Activated T-helper 2 cell treated with anti-CD3 and anti-CD28 coated beads, Interferon-gamma antibody, Interleukin-2, Interleukin-4, amounts not matched to agents 10 μg/mL and 5 μg/mL and 100 μg/mL, durations not matched to agents 14 hours and 24 hours and 36 hours (primary cell): ENCODE measurements at regions not wholly inside any gene's neighbourhood (a gene's known extent, or its start where the extent isn't known, plus 50 kb on each side); places are given as distances from the start of the nearest gene placed in this dataset.

Experiments used
- DNase-seq: peaks from one replicate; pipeline ENCODE4 v3.0.0; 2021; ENCODE audit warnings: low spot score
- H3K27ac Mint-ChIP-seq: one replicate; pipeline ENCODE4 v1.8.0; 2021; ENCODE audit warnings: mixed read lengths
- H3K27me3 Mint-ChIP-seq: one replicate; pipeline ENCODE4 v1.8.0; 2021; ENCODE audit warnings: low read depth, mixed read lengths
- H3K36me3 Mint-ChIP-seq: one replicate; pipeline ENCODE4 v1.8.0; 2021; ENCODE audit warnings: low read depth, mixed read lengths
- H3K4me1 Mint-ChIP-seq: one replicate; pipeline ENCODE4 v1.8.0; 2021; ENCODE audit warnings: low read depth, mixed read lengths
- H3K4me3 Mint-ChIP-seq: one replicate; pipeline ENCODE4 v1.8.0; 2021; ENCODE audit warnings: low read depth, mild to moderate bottlenecking, moderate library complexity, mixed read lengths
- H3K9me3 Mint-ChIP-seq: one replicate; pipeline ENCODE4 v1.8.0; 2021; ENCODE audit warnings: mixed read lengths
- intact Hi-C: fragments of 100-400 bp; cut with micrococcal nuclease; formaldehyde crosslinking; loops from one replicate; pipeline ENCODE4 v1.15.1; 2023

GRCh38 chr2:8627019-8627691 is 54.7 kb upstream of the ID2 start:
- H3K27me3 Mint-ChIP-seq = peaks cover 13% of the 10 kb centered on the region
- H3K9me3 Mint-ChIP-seq = no peaks in the 10 kb centered on the region
- H3K27ac Mint-ChIP-seq = no peak overlapping the region
- no peaks in the 10 kb centered on the region for H3K36me3 Mint-ChIP-seq
- H3K4me3 Mint-ChIP-seq = no peak overlapping the region
- intact Hi-C loops = no loop called here
- no peak for DNase-seq
- peaks cover 5% of the 10 kb centered on the region for H3K4me1 Mint-ChIP-seq

GRCh38 chr2:8627692-8628085 is 54.2 kb upstream of the ID2 start:
- Mint-ChIP-seq H3K27me3 (peaks cover 9% of the 10 kb centered on the region), H3K4me1 (peaks cover 6% of the 10 kb centered on the region), H3K9me3 (no peaks in the 10 kb centered on the region), H3K27ac (no peak overlapping the region), H3K4me3 (no peak overlapping the region), H3K36me3 (no peaks in the 10 kb centered on the region)
- no peak for DNase-seq
- intact Hi-C loops = no loop called here

- intact Hi-C loops = no loop called here
- H3K4me3 Mint-ChIP-seq = no peak overlapping the region
- peaks cover 6% of the 10 kb centered on the region for H3K4me1 Mint-ChIP-seq
- DNase-seq = no peak
- no peak overlapping the region for H3K27ac Mint-ChIP-seq
- no peaks in the 10 kb centered on the region for H3K9me3 Mint-ChIP-seq
- no peaks in the 10 kb centered on the region for H3K36me3 Mint-ChIP-seq
- peaks cover 3% of the 10 kb centered on the region for H3K27me3 Mint-ChIP-seq
These were observed 53.5 kb upstream of the ID2 start for GRCh38 chr2:8628179-8628865.

GRCh38 chr2:8628866-8629209 is 53.0 kb upstream of the ID2 start:
- no peaks in the 10 kb centered on the region for H3K9me3 Mint-ChIP-seq
- peaks cover 6% of the 10 kb centered on the region for H3K4me1 Mint-ChIP-seq
- no peaks in the 10 kb centered on the region for H3K36me3 Mint-ChIP-seq
- DNase-seq = no peak
- intact Hi-C loops = no loop called here
- no peak overlapping the region for H3K27ac Mint-ChIP-seq
- H3K4me3 Mint-ChIP-seq = no peak overlapping the region
- peaks cover 4% of the 10 kb centered on the region for H3K27me3 Mint-ChIP-seq

- H3K36me3 Mint-ChIP-seq = no peaks in the 10 kb centered on the region
These were observed 52.5 kb upstream of the ID2 start for GRCh38 chr2:8629402-8629801.

GRCh38 chr2:8630676-8631464 is 51.0 kb upstream of the ID2 start:
- H3K4me3 Mint-ChIP-seq = no peak overlapping the region
- DNase-seq = no peak
- no peaks in the 10 kb centered on the region for H3K36me3 Mint-ChIP-seq
- H3K4me1 Mint-ChIP-seq = peaks cover 6% of the 10 kb centered on the region
- intact Hi-C loops = no loop called here
- H3K27ac Mint-ChIP-seq = no peak overlapping the region
- peaks cover 14% of the 10 kb centered on the region for H3K27me3 Mint-ChIP-seq
- H3K9me3 Mint-ChIP-seq = no peaks in the 10 kb centered on the region

More at GRCh38 chr2:8629402-8629801, 52.5 kb upstream of the ID2 start:
- H3K9me3 Mint-ChIP-seq = no peaks in the 10 kb centered on the region
- H3K27ac Mint-ChIP-seq = no peak overlapping the region
- peaks cover 6% of the 10 kb centered on the region for H3K4me1 Mint-ChIP-seq
- H3K4me3 Mint-ChIP-seq = no peak overlapping the region
- H3K27me3 Mint-ChIP-seq = peaks cover 9% of the 10 kb centered on the region
- DNase-seq = no peak
- intact Hi-C loops = no loop called here

GRCh38 chr2:8631465-8632005 is 50.3 kb upstream of the ID2 start:
- Mint-ChIP-seq H3K36me3 (no peaks in the 10 kb centered on the region), H3K27me3 (peaks cover 14% of the 10 kb centered on the region), H3K9me3 (no peaks in the 10 kb centered on the region), H3K4me3 (no peak overlapping the region), H3K27ac (no peak overlapping the region), H3K4me1 (peaks cover 5% of the 10 kb centered on the region)
- intact Hi-C loops = no loop called here
- no peak for DNase-seq
